ENCODE measurements at regions not wholly inside any gene's neighbourhood (a gene's known extent, or its start where the extent isn't known, plus 50 kb on each side); places are given as distances from the start of the nearest gene placed in this dataset.
A peak's percentile ranks its signal among the peaks of the same experiment; 100 is the strongest.

DNA sequence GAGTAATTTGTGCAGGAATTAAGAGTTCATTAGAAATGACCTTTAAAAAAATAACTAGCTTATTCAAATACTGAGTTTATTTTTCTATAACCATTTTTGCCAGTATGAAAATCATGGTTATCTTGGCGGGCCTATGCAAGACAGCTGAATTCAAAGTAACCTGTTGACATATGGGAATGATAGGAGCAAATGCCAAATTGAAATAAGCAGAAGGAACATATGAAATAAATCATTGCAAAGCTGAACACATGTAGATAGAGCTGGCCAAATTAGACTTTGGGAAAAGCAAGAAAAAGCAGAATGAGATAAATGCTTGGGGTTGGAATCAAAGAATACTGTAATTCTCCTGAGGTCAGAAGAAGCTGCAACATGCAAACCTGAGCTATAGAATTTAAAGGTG is 372.5 kb downstream of the ADAMTS20 start:
- no peak for DNase-seq

DNA sequence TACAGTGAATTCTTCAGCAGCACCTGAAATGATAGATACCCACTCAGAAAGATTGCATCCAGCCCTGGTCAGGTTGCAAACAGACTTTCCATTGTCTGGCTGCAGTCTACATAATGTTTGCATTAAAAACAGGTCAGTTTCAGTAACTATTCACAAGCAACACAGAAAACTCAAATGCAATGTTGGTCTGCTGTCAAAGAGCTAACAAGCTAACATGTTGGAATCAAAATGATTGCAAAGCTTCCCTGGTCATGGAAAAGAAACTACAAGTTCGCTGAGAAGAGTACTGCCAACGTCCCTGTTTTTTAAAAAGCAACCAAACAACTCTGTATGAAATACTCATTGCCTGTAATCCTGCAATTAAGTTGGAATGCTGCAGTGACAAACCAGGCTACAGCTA is 374.7 kb downstream of the ADAMTS20 start:
- no peak for DNase-seq

- DNase-seq = no peak
Observed at GRCh38 chr12:43169115-43169681, 382.8 kb downstream of the ADAMTS20 start.

GRCh38 chr12:43167691-43168090 is 384.3 kb downstream of the ADAMTS20 start:
- DNase-seq = no peak

- DNase-seq = no peak
Observed at GRCh38 chr12:43165351-43165750, 386.7 kb downstream of the ADAMTS20 start.

DNA sequence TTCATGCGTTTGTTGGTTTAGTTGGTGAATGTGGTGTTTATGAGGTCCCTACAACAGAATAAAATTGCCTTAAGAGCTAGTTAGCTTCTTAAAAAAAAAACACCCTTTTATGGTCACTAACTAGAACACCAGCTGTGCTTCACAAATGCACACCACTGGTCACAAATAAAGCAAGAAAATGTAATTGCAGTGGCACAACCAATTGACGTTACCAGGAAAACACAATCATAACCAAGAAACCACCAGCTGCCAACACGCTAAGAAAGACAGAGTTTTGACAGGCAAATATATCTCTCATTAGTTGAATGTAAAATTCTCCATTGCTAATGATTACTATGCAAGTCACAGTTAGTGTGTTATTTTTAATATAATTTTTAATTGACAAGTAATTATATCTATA is 389.9 kb downstream of the ADAMTS20 start:
- no peak for DNase-seq

DNA sequence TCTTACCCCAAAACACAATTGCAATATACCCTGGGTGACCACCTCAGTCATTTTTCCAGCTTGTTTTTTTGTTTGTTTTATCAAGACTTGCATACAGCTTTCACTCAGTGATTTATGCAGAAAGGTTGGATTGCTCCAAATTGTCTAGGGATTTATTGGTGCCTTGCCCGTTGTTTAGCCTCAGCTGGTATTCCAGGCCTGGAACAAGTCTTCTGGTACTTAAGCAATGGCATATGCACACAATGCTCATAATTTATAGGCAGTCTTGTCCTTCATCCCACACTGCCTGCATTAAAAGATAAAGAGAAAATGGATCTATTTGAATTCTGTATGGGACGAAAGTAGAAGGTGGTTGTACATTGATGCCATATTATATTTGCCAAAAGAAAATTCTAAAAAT is 392.5 kb downstream of the ADAMTS20 start:
- DNase-seq = no peak

DNA sequence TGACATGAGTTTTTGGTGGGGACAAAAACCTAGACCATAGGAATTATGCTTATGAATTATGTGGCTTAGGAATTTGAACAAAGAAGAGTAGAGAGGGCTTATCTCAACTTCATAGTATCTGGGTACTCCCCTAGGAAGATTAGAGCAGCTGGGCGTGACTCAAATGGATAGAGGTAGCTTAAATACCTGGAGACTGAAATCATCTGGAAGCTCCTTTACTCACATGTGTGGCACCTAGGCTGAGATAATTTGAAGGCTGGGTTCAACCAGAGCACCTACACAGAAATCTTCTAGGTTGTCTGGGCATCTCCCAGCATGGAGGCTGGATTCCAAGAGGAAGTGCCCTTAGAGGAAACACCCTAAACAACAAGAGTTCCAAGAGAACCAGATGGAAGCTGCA is 393.9 kb downstream of the ADAMTS20 start:
- no peak for DNase-seq

- no peak for DNase-seq
Observed at GRCh38 chr12:43155376-43155775, 396.6 kb downstream of the ADAMTS20 start.

- no peak for DNase-seq
Observed at GRCh38 chr12:43154498-43155045, 397.4 kb downstream of the ADAMTS20 start.

DNA sequence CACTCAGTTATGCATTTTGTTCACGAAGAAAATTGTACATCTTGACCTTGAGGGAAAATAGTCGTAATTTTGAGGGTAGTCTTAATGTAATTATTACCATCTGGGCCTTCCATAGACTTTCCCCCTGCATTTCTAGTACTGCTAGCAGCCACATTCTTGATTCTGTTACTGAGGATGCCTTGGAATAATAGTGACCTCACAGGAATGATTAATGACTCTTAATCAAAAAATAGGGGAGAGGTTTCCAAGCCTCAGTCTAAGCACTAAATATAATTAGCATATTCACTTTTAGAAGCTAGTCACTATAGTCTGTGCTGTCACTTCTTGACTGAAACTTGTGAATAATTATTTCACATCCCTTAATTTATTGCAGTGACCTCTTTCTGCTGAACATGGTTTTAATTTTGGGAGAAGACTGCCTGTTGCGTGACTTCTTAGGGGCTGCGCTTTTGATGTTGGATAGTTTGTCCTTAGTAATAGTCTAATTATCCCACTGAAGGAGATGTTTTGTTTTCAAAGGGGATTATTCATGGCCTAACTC is 400.5 kb downstream of the ADAMTS20 start:
- no peak for DNase-seq

DNA sequence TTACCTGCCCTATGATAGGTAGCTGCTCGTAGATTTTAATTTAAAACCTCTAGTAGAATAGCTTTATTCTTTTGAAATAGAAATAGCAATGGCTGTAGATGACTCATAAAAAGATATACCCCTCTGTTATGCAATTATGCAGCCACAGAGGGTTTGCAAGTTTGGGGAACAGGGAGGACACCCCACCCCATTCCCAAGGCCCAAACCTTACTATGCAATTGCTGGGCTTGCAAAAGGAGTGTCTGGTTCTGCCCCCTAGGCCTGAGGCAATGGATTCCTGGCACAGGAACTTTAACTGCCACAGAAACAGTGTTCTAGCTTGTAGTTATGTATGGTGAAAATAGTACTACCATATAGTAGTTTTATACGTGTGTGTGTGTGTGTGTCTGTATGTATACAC is 403.3 kb downstream of the ADAMTS20 start:
- DNase-seq = no peak

- DNase-seq = peak in 1 of 2 donors; percentile 4
Observed at GRCh38 chr12:43147878-43148277, 404.1 kb downstream of the ADAMTS20 start.

- DNase-seq = no peak
Observed at GRCh38 chr12:43145481-43145880, 406.5 kb downstream of the ADAMTS20 start.

DNA sequence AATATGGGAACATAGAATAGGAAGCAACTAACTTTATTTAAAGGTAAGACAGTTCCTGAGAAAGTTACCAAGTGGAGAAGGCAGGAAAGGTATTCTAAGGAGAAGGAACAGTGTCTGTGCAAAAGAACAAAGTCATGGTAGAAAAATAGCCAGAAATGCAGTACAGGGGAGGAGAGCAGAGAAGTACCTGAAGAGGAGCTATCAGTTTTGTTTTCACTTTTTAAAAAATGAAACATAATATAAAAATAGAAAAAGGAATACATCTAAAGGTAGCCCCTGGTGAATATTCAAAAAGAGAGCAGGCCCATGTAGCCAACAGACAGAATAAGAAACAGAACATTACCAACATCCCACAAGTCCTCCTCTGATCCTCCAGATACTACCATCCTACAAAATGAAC is 408.7 kb downstream of the ADAMTS20 start:
- no peak for DNase-seq

DNA sequence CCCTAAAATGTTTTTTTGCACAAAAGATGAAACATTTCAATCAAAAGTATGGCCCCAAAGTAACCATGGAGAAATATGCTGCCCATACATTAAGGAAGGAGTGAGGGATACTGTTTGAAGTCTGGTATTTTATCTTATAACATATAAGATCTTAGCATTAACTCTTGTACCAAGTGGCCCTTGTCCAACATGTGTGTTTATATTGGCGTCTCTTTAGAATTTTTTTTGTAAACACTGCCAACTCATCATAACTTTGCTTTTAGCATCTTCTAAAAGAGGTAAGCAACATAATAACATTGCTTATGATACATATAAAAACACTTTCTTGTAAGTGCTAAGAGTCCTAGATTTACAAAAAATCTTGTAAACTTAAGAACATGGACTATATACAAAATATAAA is 419.7 kb downstream of the ADAMTS20 start:
- no peak for DNase-seq

GRCh38 chr12:43131301-43131700 is 420.7 kb downstream of the ADAMTS20 start:
- no peak for DNase-seq

DNA sequence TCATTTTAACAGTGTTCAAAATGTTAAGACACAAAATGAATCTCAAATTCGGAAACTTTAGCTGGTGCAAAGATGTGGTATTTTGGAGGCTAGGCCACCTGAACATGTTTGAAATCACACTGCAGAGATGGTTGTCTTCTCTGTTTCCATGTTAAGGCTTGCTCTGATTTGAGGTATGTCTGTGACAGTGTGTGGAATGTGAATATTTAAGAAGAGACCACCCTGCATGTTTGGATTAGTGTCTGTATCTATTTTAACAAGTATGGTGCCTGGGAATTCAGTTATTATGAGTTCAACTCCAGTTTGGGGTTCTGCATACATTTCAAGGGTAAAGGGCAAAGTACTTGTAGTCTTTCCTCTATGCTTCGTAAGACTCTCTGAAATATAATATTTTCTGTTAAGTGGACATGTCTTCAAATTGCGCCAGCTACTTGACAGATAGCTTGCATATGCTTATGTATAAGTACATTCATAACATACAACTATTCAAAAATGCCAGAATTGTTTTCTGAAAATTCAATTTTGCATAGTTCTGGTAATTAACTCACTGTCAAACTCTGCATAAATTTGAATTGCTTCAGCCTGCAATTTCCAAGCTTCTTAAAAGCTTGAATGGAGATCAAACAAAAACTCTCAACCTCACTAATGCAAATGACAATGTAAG is 424.0 kb downstream of the ADAMTS20 start:
- DNase-seq = no peak

DNA sequence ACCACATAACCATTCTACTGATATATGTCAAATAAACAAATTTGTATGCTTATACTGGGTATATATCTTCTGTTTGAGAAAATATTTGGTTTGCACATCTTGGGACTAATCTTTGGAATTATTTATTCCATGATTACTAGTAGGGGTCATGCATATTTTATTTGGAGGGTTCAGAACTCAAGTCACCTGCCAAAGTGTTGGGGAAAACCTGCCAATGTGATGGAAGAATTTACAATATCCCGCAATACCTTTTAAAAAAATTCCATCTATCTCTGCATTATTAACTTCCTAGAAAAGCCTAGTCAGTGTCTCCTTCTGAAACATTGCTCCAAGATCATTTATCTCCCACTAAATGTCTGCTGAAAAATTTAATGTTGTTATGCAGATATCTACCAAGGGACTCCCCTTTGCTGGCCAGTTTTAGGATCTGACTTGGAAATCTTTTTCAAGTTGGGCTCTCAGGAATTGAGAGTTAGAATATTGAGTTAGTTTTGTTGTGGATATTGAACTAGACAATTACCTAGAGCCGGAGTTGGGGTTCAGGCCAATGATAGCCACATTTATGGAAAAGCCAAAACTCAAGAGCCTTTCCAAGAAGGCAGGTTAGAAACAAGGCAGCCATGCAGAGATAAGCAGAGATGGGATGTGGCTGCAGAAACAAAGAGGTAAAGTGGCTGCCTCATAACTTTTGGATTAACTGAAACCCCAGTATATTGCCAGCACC is 425.2 kb downstream of the ADAMTS20 start:
- DNase-seq = no peak

DNA sequence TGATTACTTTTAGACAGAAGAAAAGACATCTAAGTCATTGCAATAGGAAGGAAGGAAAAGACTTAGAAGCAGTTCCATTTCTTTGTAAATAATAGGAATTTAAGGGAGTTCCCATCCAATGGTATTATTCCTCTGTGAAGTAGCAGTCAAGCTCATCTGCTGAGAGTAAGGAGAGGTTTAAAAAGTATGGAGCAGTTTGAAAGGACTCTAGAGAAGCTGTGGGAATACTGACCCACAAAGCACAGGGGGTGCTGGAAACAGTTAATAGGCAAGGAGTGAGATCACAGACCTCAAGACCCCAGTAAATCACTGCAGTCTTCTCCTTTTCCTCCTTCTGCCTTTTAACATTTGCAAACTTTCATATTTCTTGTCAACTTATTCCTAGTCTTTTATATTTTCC is 428.5 kb downstream of the ADAMTS20 start:
- no peak for DNase-seq

DNA sequence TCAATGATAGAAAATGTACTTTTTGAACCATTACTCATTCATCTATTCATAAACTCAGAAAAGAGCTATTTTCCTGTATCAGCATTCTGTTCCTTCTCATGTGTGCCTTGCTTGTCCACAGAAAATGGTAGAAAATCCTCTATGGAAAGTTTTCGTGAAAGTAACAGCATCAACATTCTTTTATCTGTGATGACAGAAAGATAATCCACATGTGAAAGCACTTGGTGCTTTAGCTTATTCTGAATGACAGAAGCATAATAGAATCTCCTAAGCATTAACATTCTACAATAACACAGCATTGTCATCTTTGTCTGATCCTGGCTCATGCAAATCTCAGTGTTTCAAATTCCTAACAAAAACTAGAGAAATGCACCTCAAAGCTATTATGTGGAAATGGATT is 431.9 kb downstream of the ADAMTS20 start:
- DNase-seq = no peak

DNA sequence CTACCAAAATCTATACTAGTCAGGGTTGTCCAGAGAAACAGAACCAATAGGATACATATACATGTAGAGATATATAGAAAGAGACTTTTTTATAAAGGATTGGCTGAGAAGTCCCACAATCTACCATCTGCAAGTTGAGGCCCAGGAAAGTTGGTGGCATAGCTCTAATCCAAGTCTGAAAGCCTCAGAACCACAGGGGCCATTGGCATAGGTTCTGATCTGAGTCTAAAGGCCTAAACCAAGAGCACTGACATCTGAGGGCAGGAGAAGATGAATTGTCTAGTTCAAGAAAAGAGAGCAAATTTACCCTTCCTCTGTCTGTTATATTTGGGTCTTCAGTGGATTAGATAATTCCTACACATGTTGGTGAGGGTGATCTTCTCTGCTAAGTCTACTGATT is 433.1 kb downstream of the ADAMTS20 start:
- DNase-seq = no peak

GRCh38 chr12:43118234-43118633 is 433.8 kb downstream of the ADAMTS20 start:
- DNase-seq = no peak
